ENCODE measurements at regions not wholly inside any gene's neighbourhood (a gene's known extent, or its start where the extent isn't known, plus 50 kb on each side); places are given as distances from the start of the nearest gene placed in this dataset.
"Not testable (repeated sequence)": the region's sequence is repeated elsewhere in the genome, so short reads cannot be mapped to it uniquely, and the experiment has no call there.

DNA sequence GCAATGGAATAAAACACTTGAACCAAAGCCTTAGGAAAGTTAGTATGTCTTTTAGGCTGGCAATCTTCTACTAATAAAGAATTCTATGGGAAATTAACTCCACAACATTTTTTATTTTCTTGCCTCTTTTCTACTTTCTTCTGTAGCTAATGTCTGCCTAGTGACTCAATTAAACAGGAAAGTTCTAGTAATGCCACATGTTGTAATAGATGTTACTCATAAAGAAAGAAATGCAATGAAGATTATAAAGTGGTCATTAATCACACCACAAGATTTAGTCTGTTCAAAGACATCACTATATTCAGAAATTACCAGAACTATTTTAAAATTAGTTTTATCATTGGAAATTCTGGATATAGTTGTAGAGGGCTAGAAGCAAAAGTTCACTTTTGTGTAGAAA is 329.7 kb downstream of the SI start:
- DNase-seq (ENCODE audit: low read depth in 2 of 2) = no peak

DNA sequence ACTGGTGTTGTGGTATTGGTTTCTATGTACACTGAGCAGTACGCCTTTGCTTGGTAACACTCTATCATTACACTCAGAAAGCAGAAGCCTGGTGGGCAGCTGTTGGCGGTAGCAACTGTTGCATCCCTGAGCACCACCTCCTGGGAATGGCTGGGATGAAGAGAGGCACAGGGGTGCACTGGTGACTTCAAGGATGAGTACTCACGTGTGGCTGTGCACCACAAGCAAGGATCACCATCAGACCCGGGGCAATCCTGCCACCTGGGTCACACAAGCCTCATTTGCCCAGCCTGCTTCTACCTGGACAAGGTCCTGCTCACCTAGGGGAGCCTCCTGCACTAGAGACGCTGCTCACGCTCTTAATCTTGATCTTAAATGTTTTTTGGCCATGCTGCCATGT is 336.4 kb downstream of the SI start:
- no peak for DNase-seq (ENCODE audit: low read depth in 2 of 2)

DNA sequence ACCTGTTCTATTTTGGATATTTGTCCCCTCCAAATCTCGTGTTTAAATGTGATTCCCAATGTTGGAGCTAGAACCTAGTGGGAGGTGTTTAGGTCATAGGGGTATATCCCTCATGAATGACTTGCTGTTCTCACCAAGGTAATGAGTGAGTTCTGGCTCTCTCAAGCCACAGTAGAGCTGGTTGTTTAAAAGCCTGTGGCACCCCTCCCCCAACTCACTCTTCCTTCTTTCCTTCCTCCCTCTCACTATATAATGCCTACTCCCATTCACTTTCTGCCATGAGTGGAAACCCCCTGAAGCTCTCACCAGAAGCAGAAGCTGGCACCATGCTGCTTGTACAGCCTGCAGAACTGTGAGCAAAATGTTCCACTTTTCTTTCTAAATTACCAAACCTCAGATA is 341.1 kb downstream of the SI start:
- DNase-seq (ENCODE audit: low read depth in 2 of 2) = no peak

DNA sequence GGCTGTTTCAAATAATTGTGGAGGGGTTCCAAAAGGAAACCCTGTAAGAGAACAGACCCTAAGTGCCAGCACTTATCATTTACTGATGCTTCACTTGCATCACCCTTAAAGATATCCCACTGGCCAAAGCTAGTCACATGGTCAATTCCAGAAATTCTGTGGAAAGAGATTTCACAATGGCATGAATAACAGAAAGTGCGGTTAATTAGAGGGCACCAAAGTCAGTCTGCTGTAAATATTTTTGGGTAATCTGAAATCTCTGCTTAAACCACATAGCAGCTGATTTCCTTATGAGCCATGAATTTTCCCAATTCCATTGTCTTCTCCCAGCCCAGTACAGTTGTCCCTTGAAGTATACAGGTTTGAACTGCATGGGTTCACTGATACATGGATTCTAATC is 346.1 kb downstream of the SI start:
- no peak for DNase-seq (ENCODE audit: low read depth in 2 of 2)

DNA sequence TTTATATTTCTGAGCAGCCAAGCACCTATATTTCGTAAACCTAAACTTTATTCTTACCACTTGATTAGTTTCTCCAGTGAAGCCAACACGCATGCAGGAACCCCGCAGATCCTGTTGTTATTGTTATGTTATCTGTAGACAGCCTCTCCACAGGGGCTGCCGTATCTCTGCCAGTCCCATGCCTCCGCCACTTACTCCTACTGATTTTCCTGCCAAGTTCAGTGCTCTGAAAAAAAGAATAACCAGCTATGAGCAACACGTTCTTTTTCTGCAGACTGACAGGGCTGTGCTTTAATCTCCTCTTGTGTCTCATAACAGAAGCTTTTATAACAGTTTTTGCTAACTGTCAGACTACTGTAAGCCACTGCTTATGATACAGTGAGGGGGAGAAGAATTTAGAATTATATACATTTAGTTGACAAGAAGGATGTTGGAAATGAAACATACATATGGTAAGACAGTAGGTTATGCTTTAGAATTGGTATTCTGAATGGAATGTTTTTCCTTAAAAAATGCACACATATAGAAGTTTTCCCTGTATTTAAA is 347.4 kb downstream of the SI start:
- no peak for DNase-seq (ENCODE audit: low read depth in 2 of 2)

DNA sequence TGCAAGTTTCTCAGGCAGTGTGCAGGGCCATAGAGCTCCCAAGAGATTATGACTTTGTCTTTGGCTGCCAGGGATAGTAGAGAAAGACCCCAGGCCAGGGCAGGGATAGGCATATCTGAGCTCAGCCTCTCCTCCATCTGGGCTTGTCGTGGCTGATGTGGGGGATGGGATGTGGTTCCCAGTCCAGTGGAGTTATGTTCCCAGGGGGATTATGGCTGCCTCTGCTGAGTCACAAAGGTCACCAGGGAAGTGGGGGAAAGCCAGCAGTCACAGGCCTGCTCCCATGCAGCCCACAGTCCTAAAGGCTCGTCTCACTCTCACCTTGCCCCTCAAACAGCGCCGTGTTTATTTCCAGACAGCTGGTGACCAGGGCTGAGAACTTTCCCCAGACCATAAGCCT is 354.9 kb downstream of the SI start:
- DNase-seq (ENCODE audit: low read depth in 2 of 2) = no peak

DNA sequence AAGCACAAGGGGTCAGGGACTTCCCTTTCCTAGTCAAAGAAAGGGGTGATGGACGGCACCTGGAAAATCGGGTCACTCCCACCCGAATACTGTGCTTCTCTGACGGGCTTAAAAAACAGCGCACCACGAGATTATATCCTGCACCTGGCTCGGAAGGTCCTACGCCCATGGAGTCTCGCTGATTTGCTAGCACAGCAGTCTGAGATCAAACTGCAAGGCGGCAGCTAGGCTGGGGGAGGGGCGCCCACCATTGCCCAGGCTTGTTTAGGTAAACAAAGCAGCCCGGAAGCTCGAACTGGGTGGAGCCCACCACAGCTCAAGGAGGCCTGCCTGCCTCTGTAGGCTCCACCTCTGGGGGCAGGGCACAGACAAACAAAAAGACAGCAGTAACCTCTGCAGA is 375.5 kb downstream of the SI start:
- DNase-seq (ENCODE audit: low read depth in 2 of 2) = not testable (repeated sequence)

DNA sequence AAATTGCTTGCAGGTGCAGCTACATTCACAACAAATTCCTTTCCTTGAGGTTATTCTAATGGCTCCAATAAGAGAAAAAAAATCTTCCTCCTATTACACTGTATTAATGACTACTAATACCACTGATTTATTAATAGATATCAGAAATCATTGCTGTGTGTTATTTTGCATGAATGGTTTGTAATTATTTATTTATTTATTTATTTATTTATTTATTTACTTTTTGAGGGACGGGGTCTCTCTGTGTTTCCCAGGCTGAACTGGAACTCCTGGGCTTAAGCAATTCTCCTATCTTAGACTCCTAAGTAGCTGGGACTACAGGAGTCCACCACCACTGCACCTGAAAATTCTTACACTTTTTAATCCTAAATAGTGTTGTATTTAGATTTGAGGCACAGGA is 390.4 kb downstream of the SI start:
- no peak for DNase-seq (ENCODE audit: low read depth in 2 of 2)

DNA sequence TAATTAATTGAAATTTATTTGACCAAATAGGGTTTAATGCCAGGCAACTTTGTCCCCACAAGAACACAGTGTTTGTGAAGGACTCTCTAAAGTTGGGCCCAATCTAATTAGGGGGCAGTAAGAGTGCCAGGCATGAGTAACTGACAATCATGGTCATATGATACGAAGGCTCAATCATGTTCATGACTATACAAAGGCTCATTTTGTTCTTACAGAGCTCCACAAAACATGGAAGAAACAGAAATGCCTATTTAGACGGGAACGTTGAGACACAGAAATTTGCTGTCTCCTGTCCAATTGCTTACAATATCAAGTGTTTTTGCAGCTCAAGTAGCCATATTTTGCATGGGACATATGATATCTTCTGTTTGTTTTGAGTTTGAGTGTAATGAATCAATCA is 391.1 kb downstream of the SI start:
- DNase-seq (ENCODE audit: low read depth in 2 of 2) = no peak

DNA sequence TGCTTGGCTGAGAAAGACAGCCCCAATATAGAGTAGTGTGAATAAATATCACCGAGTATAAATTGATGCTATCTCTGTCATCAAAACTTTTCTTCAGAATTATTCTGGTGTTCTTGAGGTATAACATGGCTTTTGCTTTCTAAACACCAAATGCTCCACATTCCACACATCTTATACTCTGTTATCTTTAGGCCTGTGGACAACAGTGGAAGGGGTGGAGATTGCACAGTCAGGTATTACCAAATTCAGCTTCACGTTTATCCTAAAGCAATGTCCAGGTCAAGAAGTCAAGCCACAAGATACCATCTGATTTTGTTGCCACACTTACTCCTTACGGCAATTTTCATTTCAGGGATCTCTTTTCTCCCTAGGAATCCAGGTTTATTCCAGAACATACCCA is 394.8 kb downstream of the SI start:
- DNase-seq (ENCODE audit: low read depth in 2 of 2) = no peak

DNA sequence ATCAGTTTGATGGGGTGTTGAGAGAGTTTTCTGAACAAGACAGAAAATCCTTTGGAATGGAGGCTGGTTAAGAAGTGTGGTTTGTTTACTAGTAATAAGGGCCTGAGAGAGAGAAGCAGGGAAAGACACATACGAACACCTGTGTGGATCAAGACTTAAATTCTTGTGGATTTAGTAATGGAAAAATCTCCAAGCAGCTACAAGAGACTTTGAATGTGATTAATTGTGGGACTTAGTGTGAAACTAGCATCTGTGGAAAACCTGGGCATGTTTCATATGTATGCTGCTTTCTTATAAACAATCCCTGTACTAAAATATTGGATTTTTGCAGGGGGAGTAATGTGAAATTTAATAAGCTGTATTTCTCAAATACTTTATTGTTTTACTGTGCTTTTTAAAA is 399.1 kb downstream of the SI start:
- no peak for DNase-seq (ENCODE audit: low read depth in 2 of 2)

DNA sequence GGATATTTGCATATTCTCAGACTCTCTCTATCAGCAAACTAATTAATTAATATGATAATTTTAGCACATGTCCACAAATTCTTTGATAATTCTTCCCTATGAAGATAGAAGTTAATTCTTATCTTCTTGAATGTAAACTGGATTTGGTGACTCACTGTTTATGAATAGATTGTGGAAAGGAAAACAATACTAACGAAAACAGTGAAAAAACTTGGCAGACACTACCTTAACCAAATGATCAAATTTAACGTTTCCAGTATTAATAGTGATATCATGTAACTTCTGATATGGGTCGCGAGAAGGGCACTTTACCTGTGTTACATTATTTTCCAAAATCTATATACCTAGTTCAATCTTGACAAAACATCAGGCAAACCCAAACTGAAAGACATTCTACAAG is 401.0 kb downstream of the SI start:
- no peak for DNase-seq (ENCODE audit: low read depth in 2 of 2)

DNA sequence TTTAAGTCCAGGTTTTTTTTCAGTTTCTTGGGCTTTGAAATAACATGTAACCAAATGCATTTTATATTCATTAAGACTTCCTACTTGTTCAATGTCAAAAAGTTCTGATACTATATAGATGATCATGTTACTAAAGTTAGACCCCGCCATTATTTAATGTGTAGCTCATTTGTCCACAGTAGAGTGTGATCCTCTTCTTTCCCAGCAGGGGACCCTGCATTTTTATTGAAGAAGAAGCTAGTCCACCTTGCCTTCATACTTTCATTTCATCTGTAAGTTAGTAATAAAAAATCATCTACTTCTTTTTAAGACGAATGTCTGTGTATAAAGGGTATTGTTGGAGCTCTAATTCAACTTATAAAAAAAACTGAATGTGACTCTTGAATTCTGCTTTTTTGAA is 404.6 kb downstream of the SI start:
- DNase-seq (ENCODE audit: low read depth in 2 of 2) = no peak

DNA sequence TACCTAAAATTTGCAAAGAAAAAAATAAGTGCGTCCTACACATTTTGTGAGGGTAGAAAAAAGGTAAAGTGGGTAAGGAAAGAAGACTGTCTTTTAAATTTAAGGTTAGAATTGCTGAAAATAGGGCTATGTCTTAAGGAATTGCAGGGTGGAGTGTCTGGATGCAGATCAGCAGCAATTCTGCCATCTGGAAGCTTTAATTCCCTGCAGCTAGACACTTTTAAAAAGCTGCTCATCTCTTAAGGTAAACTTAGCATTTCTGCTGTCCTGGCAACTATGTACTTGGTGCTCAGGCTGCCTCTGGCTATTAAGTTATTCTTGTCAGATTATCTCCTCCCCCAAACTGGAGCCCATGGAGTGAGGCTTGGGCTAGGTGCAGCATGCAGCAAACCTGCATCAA is 420.2 kb downstream of the SI start:
- no peak for DNase-seq (ENCODE audit: low read depth in 2 of 2)

DNA sequence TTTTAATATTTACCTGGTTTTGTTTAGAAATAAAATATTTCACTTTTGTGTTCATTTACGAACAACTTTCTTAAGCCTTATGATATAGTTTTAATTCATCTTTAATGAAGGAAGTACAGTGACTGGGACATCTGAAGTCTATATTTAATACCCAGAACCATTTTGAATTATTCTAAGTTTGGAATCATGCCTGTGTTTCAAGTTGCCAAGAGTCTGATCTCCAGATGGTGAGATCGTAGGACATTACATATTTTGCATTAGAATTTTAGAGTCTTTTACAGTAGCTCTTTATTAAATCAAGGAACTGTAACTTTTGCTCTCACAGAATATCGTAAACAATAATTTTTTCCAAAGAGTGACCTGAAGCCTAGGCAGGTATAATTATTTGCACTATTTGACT is 420.7 kb downstream of the SI start:
- DNase-seq (ENCODE audit: low read depth in 2 of 2) = no peak

DNA sequence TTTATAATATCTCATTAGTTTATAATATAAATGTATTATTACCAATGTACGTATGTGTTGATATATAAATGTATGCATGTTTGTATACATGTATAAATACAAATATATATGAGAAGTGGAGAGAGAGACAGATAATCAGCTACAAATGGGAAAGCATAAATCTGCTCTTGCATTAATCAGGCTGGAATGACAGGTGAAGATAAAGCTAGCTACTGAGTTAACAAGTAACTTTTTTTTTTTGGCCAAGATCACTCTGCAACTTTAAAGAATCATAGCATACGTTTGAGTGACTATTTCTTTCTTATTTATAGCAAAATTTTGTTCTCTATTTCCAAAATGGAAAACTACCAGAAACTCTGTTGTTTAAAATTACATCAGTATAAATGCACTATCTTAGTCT is 422.8 kb downstream of the SI start:
- no peak for DNase-seq (ENCODE audit: low read depth in 2 of 2)

DNA sequence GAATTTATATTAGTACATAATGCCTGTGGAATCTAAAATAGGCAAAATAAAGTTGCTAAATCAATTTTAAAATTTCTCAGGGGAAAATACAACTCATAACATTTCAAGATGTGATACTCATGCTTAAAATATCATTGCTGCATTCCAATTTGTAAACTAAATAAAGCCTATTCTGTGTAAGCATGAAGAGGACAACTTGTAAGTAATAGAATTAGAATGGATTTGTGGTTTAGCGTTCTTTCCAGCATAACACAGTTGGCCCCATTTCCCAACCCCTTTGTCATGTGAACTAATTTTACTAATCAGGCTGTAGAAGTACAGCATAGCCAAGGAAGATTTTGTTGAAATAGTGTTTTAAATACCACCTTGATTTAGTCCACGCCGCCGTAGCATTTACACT is 437.2 kb downstream of the SI start:
- no peak for DNase-seq (ENCODE audit: low read depth in 2 of 2)

DNA sequence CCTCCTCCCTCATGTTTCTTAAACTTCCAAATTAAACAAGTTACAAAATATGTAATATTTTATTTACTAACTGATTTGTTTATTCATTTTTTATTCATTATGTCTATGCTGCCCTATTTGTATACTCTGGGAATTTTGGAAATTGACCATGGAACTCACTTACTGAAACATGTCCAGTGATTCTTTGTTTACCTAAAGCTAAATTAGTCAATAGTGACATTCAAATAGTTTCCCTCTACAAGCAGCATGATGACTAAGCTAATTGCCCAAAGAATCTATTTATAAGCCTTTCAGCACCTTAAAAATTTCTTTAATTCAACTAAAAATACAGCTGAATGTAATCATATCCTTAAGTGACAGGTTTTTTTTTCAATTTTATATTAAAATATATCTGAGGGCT is 437.7 kb downstream of the SI start:
- DNase-seq (ENCODE audit: low read depth in 2 of 2) = no peak

DNA sequence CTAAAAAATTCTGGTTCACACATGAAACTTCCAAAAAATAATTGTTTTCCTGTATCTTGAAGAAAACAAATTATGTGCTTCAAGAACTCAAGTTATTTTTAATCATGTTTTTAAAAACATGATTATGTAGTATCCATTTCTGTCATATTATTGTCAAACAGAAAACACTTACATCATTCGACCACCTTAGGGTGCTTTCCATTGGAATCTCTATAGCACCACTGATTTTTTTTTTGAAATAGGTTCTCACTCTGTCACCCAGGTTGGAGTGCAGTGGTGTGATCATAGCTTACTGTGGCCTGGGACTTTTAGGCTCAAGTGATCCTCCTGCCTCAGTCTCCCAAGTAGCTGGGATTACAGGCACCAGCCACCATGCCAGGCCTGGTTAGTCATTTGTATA is 457.3 kb downstream of the SI start:
- DNase-seq (ENCODE audit: low read depth in 2 of 2) = no peak

DNA sequence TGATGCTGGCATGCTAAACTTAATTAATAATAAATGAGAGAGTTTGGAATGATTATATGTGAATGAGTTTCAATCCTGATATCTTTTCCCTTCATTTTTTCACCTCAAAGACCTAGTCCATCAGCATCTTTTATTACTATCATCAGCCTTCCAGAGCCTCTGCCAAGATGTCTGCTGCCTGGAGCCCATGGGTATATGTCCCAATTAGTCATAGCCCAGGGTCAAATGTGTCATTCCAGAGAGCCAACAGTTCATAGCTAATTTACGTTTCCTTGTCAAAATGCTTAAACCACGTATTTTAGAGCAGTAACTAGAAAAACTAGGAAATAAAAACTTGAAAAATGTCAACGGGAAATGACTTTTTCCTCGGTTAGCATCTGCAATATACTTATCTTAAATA is 457.9 kb downstream of the SI start:
- no peak for DNase-seq (ENCODE audit: low read depth in 2 of 2)

DNA sequence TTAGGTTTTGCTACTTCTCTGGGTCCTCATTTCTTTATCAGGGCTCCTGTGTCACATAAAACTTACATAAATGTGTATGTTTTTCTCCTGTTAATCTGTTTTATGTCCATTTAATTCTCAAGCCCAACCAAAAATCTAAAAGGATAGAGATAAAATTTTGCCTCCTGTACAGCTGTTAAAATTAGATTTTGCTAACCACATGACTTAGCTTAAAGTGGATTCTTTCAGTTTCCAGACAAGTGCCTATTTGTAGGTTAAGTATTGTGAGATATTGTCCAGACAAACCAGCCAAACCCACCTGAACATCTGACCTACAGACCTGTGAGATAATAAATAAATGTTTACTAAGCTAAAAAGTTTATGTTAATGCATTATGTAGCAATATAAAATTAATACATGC is 465.5 kb downstream of the SI start:
- no peak for DNase-seq (ENCODE audit: low read depth in 2 of 2)

DNA sequence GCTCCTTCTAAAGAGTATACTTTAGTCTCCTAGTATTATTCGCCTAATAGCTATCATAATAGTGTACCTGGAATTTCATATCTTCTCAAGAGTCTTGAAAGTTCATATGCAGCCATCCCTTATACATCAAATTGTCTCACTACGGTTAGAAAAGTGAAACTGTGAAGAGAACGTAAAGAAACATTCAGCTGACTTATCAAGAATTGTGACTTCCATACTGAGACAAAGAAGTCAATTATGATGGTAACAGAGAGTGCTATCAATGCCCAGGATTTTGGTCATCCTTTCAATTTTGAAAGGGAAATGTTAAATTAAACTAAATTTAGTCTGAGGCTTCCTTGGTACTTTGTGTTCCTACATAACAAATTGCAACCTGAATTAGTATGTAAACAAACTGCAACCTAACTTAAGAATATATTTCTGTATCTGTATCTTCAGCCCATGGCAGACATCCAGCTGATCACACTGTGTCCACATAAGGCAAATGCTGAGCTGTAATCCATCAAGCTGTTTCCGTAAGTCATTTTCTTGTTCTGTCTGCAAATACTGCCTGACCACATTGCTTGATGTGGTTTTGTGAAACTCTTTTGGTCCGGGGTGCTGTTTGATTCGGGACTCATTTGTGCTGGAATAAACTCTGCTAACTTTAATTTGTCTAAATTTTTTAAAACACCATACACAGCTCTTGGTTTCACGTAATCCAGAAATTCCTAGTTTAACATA is 469.6 kb downstream of the SI start:
- DNase-seq (ENCODE audit: low read depth in 2 of 2) = no peak

DNA sequence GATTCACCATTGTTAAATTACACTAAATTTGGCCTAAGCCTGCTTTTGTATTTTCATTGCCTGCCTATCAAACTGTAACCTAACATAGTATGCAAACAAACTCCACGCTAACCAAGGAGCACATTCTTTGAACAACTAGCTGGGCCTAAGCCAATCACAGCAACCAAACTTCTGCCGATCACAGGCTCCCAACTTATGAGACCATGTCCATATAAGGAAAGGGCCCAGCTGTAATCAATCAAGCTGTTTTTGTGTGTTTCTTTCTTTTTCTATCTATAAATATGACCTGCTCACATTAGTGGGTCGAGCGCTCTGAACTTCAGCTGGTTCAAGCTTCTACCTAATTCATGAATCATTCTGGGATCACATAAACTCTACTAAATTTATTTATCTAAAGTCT is 473.6 kb downstream of the SI start:
- DNase-seq (ENCODE audit: low read depth in 2 of 2) = no peak

DNA sequence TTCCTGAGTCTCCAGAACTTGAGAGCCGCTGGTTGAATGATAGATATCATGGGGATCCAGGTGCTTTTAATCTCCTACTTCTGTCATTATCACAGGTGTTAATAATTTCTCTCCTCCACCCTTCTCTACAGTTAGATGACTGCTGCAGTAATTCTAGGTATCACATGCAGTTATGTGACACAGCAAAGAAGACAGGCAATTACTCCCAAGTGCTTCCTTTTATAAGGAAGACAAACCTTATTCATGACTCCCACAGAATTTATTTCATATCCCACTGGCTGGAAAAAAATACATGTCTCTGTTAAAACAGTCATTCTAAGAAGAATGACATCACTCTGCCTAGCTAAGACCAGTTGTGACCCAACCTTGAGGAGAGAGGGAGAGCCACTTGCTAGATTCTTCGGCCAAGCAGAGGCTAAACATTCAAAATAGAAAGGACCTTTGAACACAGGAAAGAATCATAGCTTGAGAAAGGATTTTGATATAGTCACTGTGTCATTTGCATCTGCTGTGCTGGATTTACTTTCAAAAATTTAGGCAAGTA is 500.6 kb downstream of the SI start:
- no peak for DNase-seq (ENCODE audit: low read depth in 2 of 2)

Data from stimulated activated CD4-positive, alpha-beta T cell treated with anti-CD3 and anti-CD28 coated beads, Interleukin-1b, Interleukin-23, amount 100 ng/mL, for 4 hours (primary cell).